Astrocyte of the spinal cord (primary cell): ENCODE measurements at regions not wholly inside any gene's neighbourhood (a gene's known extent, or its start where the extent isn't known, plus 50 kb on each side); places are given as distances from the start of the nearest gene placed in this dataset.
"Not testable (repeated sequence)": the region's sequence is repeated elsewhere in the genome, so short reads cannot be mapped to it uniquely, and the experiment has no call there.

Experiments
- DNase-seq: peaks from one replicate; pipeline ENCODE4 v3.0.0; 2011; ENCODE audit warnings: low read depth, low spot score
- H3K4me3 ChIP-seq: 2 replicates; pipeline ENCODE4 v1.5.1; 2011; ENCODE audit warnings: low read depth, mild to moderate bottlenecking, low read length, moderate library complexity
- CTCF ChIP-seq: IDR thresholded peaks from 2 replicates; pipeline ENCODE4 v1.5.1; 2012; ENCODE audit warnings: low read depth, mild to moderate bottlenecking, low read length, inconsistent platforms
- in situ Hi-C: cut with HindIII; loops from 2 replicates; pipeline ENCODE4 v1.10.0; 2017; ENCODE audit warnings: low sequenced_read_pairs

GRCh38 chr3:74200952-74201351, 413.5 kb downstream of the CNTN3 start:
- DNase-seq = no peak

GRCh38 chr3:74178664-74179063, 435.8 kb downstream of the CNTN3 start:
- DNase-seq, in situ Hi-C loops, H3K4me3 ChIP-seq: not testable (repeated sequence)

More at GRCh38 chr3:74200952-74201351, 413.5 kb downstream of the CNTN3 start:
- in situ Hi-C loops = no loop called here
- H3K4me3 ChIP-seq = no peak overlapping the region
- TF ChIP-seq CTCF = no peak

- TF ChIP-seq CTCF = no peak
- in situ Hi-C loops = no loop called here
- no peak overlapping the region for H3K4me3 ChIP-seq
- DNase-seq = no peak
These were observed 441.4 kb downstream of the CNTN3 start for GRCh38 chr3:74173090-74173489.

- DNase-seq = no peak
- H3K4me3 ChIP-seq = no peak overlapping the region
- no peak for TF ChIP-seq CTCF
- in situ Hi-C loops = no loop called here
These were observed 446.5 kb downstream of the CNTN3 start for GRCh38 chr3:74167926-74168325.

GRCh38 chr3:74165211-74165610, 449.2 kb downstream of the CNTN3 start:
- no peak overlapping the region for H3K4me3 ChIP-seq
- DNase-seq = no peak
- no peak for TF ChIP-seq CTCF
- in situ Hi-C loops = no loop called here

GRCh38 chr3:74149466-74149865, 465.0 kb downstream of the CNTN3 start:
- no peak for TF ChIP-seq CTCF
- in situ Hi-C loops = no loop called here
- DNase-seq = no peak
- H3K4me3 ChIP-seq = no peak overlapping the region

GRCh38 chr3:74145277-74145676, 469.2 kb downstream of the CNTN3 start:
- H3K4me3 ChIP-seq = no peak overlapping the region
- DNase-seq = no peak
- in situ Hi-C loops = no loop called here
- TF ChIP-seq CTCF = no peak
